H4 (cell line): ENCODE measurements at regions not wholly inside any gene's neighbourhood (a gene's known extent, or its start where the extent isn't known, plus 50 kb on each side); places are given as distances from the start of the nearest gene placed in this dataset.
"Not testable (repeated sequence)": the region's sequence is repeated elsewhere in the genome, so short reads cannot be mapped to it uniquely, and the experiment has no call there.

Experiments used
- DNase-seq: peaks from one replicate; pipeline ENCODE4 v3.0.0-alpha.2; 2015; ENCODE audit warnings: low spot score

DNA sequence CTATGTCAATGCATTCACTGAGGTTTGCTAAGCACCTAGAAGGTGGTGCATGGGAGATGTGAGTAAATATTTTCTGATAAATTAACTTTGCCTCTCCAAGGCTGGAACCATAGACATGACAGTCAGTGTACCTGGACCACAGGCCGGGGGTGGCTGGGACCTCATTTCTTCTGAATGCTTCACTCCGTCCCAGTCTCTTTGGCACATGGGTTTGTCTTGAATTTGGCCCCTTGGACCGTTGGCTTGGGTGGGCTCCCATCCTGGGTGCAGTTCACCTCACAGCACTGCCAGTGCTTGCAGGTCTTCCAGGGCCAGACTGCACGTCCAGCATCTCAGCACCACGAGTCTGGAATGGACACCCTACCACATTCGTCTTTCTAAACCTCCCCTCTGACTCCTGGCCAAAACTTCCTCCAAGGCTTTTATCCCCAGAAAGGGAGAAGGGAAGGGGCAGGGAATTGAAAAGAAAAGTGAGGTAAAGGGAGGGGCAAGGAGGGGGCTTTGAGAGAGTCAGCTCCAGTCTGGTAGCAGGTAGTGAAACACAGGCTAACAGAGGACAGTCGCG lies 267.8 kb downstream of the MED10 start:
- no peak for DNase-seq

DNA sequence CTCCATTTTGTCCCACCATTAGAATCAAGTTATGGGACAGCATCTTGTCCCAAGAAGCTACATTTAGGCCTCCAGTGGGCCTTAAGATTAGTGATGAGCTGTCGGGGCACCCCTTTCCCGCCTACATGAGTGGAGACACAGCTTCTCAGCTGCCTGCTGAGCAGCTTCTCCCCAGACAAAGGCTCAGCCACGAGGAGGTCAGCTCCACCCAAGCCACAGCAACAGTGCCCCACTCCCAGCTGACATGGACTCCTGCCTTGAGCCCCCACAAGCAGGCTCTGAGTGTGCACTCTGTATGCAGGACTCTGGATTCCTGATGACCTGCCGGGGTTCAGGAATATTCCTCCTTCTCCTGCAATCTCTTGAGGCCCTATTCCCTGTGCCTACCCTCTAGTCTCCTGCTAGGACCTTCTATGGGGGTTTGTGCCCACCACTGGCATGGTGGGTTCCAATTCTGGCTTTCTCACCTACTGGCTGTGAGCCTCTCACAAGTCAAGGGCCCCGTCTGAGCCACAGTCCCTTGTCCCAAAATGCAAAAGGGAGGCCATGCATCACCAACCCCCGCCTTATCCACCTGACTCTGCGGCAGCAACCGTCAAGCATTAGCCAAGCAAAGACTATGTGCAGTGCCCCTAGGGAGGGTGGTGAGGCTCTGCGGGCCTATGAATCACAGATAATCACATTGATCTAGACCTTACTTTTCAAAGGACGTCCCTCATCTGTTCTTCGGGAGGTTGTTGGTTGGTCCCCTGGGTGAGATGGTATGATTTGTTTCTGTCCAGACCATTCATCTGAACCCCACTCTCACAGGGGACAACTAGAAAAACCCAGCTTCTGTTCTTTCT lies 269.1 kb downstream of the MED10 start:
- DNase-seq = no peak

DNA sequence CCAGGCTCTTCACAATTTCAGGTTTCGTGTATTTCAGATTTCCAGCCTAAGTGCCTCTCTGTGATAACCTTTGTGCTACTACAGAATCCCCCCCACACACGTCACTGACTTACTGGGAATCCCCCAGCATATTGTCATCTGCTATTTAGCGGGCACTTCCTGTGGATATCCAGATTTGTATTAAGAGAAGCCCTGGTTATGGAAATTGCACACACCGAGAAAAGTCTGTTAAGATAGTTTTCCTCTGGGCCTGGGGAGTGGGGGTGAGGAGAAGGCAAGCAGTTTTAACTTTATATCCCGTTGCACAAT lies 269.9 kb downstream of the MED10 start:
- no peak for DNase-seq

DNA sequence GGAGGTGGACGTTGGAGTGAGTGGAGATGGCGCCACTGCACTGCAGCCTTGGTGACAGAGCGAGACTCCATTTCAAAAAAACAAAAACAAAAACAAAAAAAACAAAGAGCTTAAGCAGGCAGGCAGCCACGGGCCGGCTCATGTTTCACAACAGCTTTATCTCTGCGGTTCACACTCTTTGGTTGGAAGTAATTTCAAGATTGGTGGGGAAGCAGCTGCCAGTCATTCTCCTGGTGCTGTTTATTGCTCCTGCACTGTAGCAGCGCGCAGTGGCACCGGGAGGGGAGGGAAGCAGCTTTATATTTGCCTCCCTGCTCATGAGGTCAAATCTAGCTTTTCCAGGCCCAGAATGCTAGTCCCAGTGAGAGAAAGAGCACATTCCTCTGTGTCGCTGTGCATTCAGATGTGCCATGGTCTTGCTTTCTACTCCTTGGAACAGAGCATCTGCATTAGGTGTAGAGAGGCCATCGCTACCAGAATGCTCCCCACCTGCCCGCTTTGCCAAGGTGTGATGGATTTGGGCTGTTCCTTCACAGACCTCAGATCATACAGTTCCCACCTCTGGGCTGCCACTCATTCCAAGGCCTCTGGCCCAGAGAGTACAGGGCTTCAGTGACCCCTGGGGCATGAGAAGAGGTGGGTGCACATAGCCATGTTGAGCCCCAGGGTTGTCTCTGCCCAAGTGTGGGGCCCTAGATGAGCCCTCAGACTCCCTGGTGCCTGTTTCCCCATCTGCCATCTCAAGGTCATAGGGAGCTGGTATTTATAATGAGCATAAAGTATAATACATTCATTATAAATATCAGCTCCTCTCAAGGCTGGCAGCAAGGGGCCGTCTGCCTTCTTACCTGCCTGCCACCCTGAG lies 270.4 kb downstream of the MED10 start:
- DNase-seq = no peak

DNA sequence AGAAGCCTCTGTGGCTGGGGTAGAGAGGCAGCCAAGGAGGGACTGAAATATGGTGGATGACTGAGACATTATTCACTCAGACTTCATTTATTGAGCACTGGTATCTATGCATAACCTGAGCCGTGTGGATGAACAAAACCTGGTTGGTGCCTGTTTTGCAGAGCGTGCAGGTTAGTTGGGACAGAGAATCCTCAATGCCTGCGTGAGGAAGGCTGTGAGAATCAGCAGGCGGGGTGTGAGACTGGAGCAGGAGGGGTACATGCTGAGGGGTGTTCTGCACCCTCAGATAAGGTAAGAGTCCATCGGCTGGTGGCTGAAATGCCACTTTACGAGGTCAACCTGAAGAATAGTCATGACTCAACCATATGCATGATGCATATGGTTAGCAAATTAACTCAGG lies 271.6 kb downstream of the MED10 start:
- no peak for DNase-seq

- DNase-seq = no peak
These were observed 273.0 kb downstream of the MED10 start for GRCh38 chr5:6105320-6105719.

GRCh38 chr5:6096101-6096500 lies 282.2 kb downstream of the MED10 start:
- DNase-seq = no peak

- not testable (repeated sequence) for DNase-seq
These were observed 284.2 kb downstream of the MED10 start for GRCh38 chr5:6094180-6094579.

GRCh38 chr5:6090838-6091237 lies 287.5 kb downstream of the MED10 start:
- no peak for DNase-seq

- DNase-seq = no peak
These were observed 288.2 kb downstream of the MED10 start for GRCh38 chr5:6090079-6090654.

DNA sequence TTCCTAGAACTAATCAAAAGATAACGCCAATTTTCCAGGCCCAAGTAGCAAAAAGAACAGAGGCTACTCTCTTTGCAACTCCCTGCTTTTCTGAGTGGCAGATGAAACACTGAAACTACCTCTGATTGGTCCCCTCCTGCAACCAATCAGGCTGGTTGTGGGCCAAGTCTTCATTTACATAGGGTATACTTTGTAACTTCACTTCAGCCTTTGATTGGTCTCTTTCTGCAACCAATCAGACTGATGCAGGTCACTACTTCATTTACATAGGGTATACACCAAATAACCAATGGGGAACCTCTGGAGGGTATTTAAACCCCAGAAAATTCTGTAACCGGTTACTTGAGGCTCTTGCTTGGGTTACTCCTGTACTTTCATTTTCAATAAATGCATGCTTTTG lies 289.6 kb downstream of the MED10 start:
- DNase-seq = no peak

DNA sequence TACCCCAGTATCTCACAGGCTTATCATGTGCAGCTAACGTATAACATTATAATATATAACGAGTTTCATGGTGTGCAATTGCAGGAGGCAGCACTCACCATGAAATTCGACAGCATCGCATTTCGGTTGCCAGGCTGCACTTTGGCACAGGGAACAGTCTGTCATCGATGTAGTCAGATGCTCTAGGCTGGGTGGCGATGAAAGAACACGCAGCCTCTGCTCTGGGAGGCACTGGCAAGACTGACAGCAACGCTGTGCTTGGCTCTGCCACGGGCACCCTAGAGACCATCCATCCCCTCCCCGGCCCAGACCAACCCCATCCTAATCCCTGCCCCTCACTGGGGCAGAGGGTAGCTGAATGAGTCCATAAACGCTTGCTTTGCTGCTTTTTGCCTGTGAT lies 290.8 kb downstream of the MED10 start:
- no peak for DNase-seq

GRCh38 chr5:6086871-6087270 lies 291.5 kb downstream of the MED10 start:
- no peak for DNase-seq

DNA sequence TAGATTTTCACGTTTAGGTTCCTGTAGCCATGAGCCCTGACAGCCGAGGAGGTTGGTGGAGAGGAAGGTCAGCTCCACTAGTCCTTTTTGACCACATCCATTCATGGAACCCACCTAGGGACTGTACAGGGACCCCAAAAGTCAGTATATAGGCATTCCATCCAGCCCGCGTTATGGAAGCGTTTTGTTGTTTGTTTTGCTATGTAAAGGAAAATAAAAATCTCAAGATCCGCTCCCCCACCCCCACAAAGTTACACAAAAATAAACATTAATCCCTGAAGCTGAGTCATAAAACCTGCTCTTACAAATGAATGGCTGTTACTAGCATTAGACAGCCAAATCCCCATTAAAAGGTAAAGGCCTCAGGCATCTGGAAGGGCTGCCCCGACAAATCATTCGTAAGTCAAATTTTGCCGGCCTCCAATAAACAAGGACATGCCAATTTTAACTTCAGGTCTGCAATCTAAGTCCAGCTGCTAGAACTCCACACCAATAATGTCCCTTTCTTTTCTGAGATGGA lies 292.9 kb downstream of the MED10 start:
- no peak for DNase-seq

DNA sequence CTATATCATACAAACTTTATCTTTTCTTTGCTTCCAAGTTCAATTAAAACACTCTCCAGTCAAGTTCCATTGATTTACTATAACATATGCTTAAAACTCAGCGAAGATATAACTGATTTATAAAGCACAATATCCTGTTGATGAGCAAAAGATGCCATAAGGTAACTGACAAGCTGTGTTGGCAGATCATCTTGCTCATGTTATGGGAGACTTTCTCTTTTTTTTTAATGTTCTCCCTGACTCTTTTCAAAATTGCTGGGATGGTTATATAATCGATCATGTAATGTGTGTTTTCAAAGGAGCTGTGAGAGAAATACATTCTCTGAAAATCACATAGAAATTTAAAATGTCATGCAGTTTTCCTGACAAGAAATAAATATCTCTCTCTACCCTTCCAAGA lies 293.5 kb downstream of the MED10 start:
- DNase-seq = no peak

DNA sequence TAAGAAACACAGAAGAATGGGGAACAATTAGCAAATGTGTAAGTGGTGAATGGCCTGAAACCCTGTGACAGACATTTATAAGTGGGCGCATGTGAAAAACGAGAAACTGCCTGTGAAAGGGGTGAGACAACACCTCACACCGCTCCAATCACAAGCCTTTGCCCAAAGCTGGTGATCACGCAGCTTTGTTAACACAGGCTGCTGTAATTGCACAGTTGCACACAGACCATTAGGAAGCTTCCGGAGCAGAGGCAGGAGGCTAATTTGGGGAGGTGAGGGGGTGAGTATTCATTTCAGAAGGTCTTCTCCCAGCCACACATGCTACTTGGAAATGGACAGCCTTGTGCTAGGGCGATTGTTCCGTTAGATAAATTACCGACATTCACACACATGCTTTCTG lies 294.0 kb downstream of the MED10 start:
- no peak for DNase-seq

DNA sequence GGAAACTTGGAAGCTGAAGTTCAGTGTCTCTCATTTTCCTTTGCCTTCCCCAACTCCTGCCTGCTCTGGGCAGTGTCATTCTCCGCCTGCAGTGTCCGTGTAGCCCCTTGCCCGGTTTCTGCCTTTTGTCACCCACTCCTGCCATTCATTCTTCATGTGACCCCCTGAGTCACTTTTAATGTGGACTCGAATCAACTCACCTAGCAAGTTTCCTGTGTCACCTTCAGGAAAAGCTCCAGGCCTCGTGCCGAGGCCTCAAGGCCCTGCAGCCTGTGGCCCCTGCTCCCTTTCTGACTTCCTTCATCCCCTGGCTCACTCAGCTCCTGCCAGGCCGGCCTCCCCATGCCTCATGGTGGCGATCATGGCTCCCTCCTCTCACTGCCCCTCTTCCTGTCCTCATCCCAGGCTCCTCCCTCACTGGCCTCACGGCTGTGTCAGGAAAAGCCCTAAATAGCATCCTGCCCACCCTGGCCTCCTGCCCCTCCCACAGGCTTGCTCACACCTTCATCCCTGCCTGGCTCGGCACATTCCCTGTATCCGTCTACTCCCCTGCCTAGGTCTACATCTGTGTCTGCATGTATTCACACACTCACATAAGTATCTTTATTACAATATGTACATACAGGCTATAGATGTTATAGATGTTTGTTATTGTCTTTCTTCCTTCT lies 294.9 kb downstream of the MED10 start:
- no peak for DNase-seq

DNA sequence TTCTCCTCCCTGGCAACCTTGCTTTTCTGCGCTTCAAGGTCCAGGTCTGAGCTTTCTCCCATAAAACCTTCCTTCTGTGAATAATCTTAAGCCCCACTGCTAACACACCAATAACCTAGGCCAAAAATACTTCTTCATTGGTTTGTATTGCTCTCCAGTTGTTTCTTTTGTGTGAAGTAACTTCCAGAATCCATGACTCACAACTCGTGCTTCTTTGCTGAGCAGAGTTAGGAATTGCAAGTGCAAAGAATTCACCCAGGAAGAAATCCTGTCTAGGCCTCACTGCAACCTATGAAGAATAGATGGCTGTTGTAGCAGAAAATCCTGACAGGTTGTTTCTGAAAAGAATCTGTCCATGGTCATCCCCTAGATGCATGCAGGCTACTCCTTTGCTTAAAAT lies 295.7 kb downstream of the MED10 start:
- no peak for DNase-seq

GRCh38 chr5:6081727-6082210 lies 296.6 kb downstream of the MED10 start:
- no peak for DNase-seq

DNA sequence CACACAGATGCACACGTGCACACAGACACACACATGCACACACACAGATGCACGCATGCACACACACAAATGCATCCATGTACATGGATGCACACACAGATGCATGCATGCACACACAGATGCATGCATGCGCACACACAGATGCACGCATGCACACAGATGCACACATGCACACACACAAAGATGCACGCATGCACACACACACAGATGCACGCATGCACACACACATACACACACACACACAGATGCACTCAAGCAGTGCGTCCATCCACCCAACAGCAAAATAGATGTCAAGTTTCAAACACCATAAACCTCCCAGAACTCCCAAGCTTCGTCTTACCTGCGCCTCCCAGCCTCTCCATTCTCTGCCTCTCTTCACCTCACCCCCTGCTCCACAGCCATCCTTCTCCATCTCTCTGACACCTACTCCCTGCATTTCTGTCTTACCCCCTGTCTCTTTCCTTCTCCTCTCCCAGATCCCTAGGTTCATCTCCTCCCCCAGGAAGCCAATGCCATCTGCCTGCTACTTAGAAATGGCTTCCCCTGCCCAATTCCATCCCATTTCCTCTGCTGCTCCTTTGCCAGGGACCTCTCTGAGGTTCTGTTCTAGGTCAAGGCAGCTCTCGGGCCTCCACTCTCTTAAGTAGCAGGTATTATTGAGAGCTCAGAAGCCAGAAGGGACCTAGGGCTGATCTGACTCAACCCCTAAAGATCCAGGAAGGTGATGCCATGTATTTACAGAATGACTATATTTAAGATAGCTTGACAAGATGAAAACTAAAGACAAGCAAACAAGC lies 297.2 kb downstream of the MED10 start:
- DNase-seq = no peak

GRCh38 chr5:6080436-6080835 lies 297.9 kb downstream of the MED10 start:
- no peak for DNase-seq
